Vagina (tissue), 2 donors: ENCODE measurements at regions not wholly inside any gene's neighbourhood (a gene's known extent, or its start where the extent isn't known, plus 50 kb on each side); places are given as distances from the start of the nearest gene placed in this dataset.

Experiments
- CTCF ChIP-seq, 3 experiments: fragments of 450-650 bp in 2 of 3; fragments of 200-600 bp in 1 of 3; sonication (generic) in 1 of 3; IDR thresholded peaks; one replicate each; pipeline ENCODE4 v1.5.1; 2017 to 2019; ENCODE audit warnings: antibody characterized with exemption in 3 of 3, mild to moderate bottlenecking in 2 of 3, moderate library complexity in 2 of 3
- POLR2A ChIP-seq, 2 donors: fragments of 450-650 bp; IDR thresholded peaks; one replicate each; pipeline ENCODE4 v1.6.1; 2017; ENCODE audit warnings: antibody characterized with exemption in 2 of 2, mild to moderate bottlenecking in 2 of 2, moderate library complexity in 2 of 2
- POLR2AphosphoS5 ChIP-seq, 2 donors: sonication (generic); formaldehyde crosslinking; IDR thresholded peaks; one replicate each; pipeline ENCODE4 v1.9.0; 2017; ENCODE audit warnings: antibody characterized with exemption in 2 of 2, mild to moderate bottlenecking in 2 of 2, low read depth in 1 of 2; ENCODE audit not compliant: insufficient read depth in 1 of 2

- TF ChIP-seq CTCF (IDR thresholded peaks at IDR 0.05) (no peak), POLR2AphosphoS5 (IDR thresholded peaks at IDR 0.05; ENCODE audit: insufficient read depth in 1 of 2, low read depth in 1 of 2) (peak in 1 of 2 donors; percentile 77), POLR2A (IDR thresholded peaks at IDR 0.05) (no peak)
Observed at GRCh38 chr4:185912779-185913178, 100.8 kb upstream of the SORBS2 start.
